ENCODE measurements at regions not wholly inside any gene's neighbourhood (a gene's known extent, or its start where the extent isn't known, plus 50 kb on each side); places are given as distances from the start of the nearest gene placed in this dataset.

GRCh38 chr13:47639738-47640447 lies 361.2 kb downstream of the SUCLA2 start:
- TF ChIP-seq GATA2 (IDR thresholded peaks at IDR 0.05; ENCODE audit: low read depth, low read length) = no peak
- no peak for TF ChIP-seq GATA3 (IDR thresholded peaks at IDR 0.05; ENCODE audit: low read depth, low read length)

- TF ChIP-seq GATA3 (IDR thresholded peaks at IDR 0.05; ENCODE audit: low read depth, low read length) (no peak), GATA2 (IDR thresholded peaks at IDR 0.05; ENCODE audit: low read depth, low read length) (no peak)
Measured at GRCh38 chr13:47638627-47639026, 362.4 kb downstream of the SUCLA2 start.

- TF ChIP-seq GATA3 (IDR thresholded peaks at IDR 0.05; ENCODE audit: low read depth, low read length) (no peak), GATA2 (IDR thresholded peaks at IDR 0.05; ENCODE audit: low read depth, low read length) (no peak)
Measured at GRCh38 chr13:47632311-47632710, 368.8 kb downstream of the SUCLA2 start.

- no peak for TF ChIP-seq GATA3 (IDR thresholded peaks at IDR 0.05; ENCODE audit: low read depth, low read length)
- TF ChIP-seq GATA2 (IDR thresholded peaks at IDR 0.05; ENCODE audit: low read depth, low read length) = no peak
Measured at GRCh38 chr13:47628666-47629065, 372.4 kb downstream of the SUCLA2 start.

GRCh38 chr13:47623862-47624261 lies 377.2 kb downstream of the SUCLA2 start:
- TF ChIP-seq GATA2 (IDR thresholded peaks at IDR 0.05; ENCODE audit: low read depth, low read length) (no peak), GATA3 (IDR thresholded peaks at IDR 0.05; ENCODE audit: low read depth, low read length) (no peak)

GRCh38 chr13:47621931-47622330 lies 379.1 kb downstream of the SUCLA2 start:
- TF ChIP-seq GATA3 (IDR thresholded peaks at IDR 0.05; ENCODE audit: low read depth, low read length) (no peak), GATA2 (IDR thresholded peaks at IDR 0.05; ENCODE audit: low read depth, low read length) (no peak)

- TF ChIP-seq GATA3 (IDR thresholded peaks at IDR 0.05; ENCODE audit: low read depth, low read length) = no peak
- no peak for TF ChIP-seq GATA2 (IDR thresholded peaks at IDR 0.05; ENCODE audit: low read depth, low read length)
Measured at GRCh38 chr13:47611664-47612288, 389.3 kb downstream of the SUCLA2 start.

- TF ChIP-seq GATA2 (IDR thresholded peaks at IDR 0.05; ENCODE audit: low read depth, low read length) (no peak), GATA3 (IDR thresholded peaks at IDR 0.05; ENCODE audit: low read depth, low read length) (no peak)
Measured at GRCh38 chr13:47610687-47611086, 390.4 kb downstream of the SUCLA2 start.

- TF ChIP-seq GATA3 (IDR thresholded peaks at IDR 0.05; ENCODE audit: low read depth, low read length) (no peak), GATA2 (IDR thresholded peaks at IDR 0.05; ENCODE audit: low read depth, low read length) (no peak)
Measured at GRCh38 chr13:47603365-47603764, 397.7 kb downstream of the SUCLA2 start.

GRCh38 chr13:47598340-47598911 lies 402.6 kb downstream of the SUCLA2 start:
- TF ChIP-seq GATA3 (IDR thresholded peaks at IDR 0.05; ENCODE audit: low read depth, low read length) (no peak), GATA2 (IDR thresholded peaks at IDR 0.05; ENCODE audit: low read depth, low read length) (no peak)

- TF ChIP-seq GATA2 (IDR thresholded peaks at IDR 0.05; ENCODE audit: low read depth, low read length) = no peak
- TF ChIP-seq GATA3 (IDR thresholded peaks at IDR 0.05; ENCODE audit: low read depth, low read length) = no peak
Measured at GRCh38 chr13:47594833-47595232, 406.2 kb downstream of the SUCLA2 start.

GRCh38 chr13:47592256-47592655 lies 408.8 kb downstream of the SUCLA2 start:
- TF ChIP-seq GATA3 (IDR thresholded peaks at IDR 0.05; ENCODE audit: low read depth, low read length) (no peak), GATA2 (IDR thresholded peaks at IDR 0.05; ENCODE audit: low read depth, low read length) (no peak)

- TF ChIP-seq GATA2 (IDR thresholded peaks at IDR 0.05; ENCODE audit: low read depth, low read length) = no peak
- no peak for TF ChIP-seq GATA3 (IDR thresholded peaks at IDR 0.05; ENCODE audit: low read depth, low read length)
Measured at GRCh38 chr13:47588676-47589075, 412.4 kb downstream of the SUCLA2 start.

GRCh38 chr13:47572375-47572774 lies 428.7 kb downstream of the SUCLA2 start:
- TF ChIP-seq GATA3 (IDR thresholded peaks at IDR 0.05; ENCODE audit: low read depth, low read length) = no peak

- TF ChIP-seq GATA2 (IDR thresholded peaks at IDR 0.05; ENCODE audit: low read depth, low read length) (no peak), GATA3 (IDR thresholded peaks at IDR 0.05; ENCODE audit: low read depth, low read length) (no peak)
Measured at GRCh38 chr13:47564041-47564440, 437.0 kb downstream of the SUCLA2 start.
